Caco-2 (cell line): ENCODE measurements at regions not wholly inside any gene's neighbourhood (a gene's known extent, or its start where the extent isn't known, plus 50 kb on each side); places are given as distances from the start of the nearest gene placed in this dataset.

Experiments
- BruUV-seq: library from RNA; stranded (reverse); fragments of 400-500 nt; replicated peaks from 2 replicates; lab custom pipeline; 2021; lab: Mats Ljungman, UMichigan
- CTCF ChIA-PET: fragments of 300-600 bp; sonication (Branson Sonifier 250); formaldehyde crosslinking; loops from one replicate; lab custom pipeline; 2022; ENCODE audit warnings: antibody characterized with exemption; lab: Charles Lee
- POLR2A ChIA-PET: fragments of 300-600 bp; sonication (Branson Sonifier 250); formaldehyde crosslinking; loops from one replicate; lab custom pipeline; 2022; ENCODE audit warnings: antibody characterized with exemption; lab: Charles Lee
- DNase-seq, 2 experiments: peaks; one replicate each; pipeline versions ENCODE4 v3.0.0 to v3.0.0-alpha.2; 2020 to 2022
- H3K27me3 ChIP-seq: replicated peaks from 2 replicates; pipeline ENCODE4 v1.6.0; 2011; ENCODE audit warnings: low read length; ENCODE audit not compliant: control insufficient read depth, insufficient read depth
- H3K36me3 ChIP-seq: 2 replicates; pipeline ENCODE4 v1.5.1; 2011; ENCODE audit warnings: low read length; ENCODE audit not compliant: control insufficient read depth, insufficient read depth
- H3K4me1 ChIP-seq: fragments of 250-450 bp; sonication (Bioruptor Pico); 2 replicates; pipeline ENCODE4 v1.5.1; 2020; ENCODE audit warnings: mild to moderate bottlenecking
- H3K4me3 ChIP-seq: 2 replicates; pipeline ENCODE4 v1.5.1; 2011; ENCODE audit warnings: low read depth, mild to moderate bottlenecking, control low read depth, low read length
- H3K9me3 ChIP-seq: fragments of 250-450 bp; sonication (Bioruptor Pico); 2 replicates; pipeline ENCODE4 v1.5.1; 2020; ENCODE audit warnings: mild to moderate bottlenecking, moderate library complexity
- H3K27ac Mint-ChIP-seq: one replicate; pipeline ENCODE4 v1.8.0; 2022; ENCODE audit warnings: mixed read lengths; ENCODE audit not compliant: unreplicated experiment
- H3K27me3 Mint-ChIP-seq: one replicate; pipeline ENCODE4 v1.8.0; 2022; ENCODE audit warnings: mixed read lengths; ENCODE audit not compliant: insufficient read depth, unreplicated experiment
- H3K36me3 Mint-ChIP-seq: one replicate; pipeline ENCODE4 v1.8.0; 2022; ENCODE audit warnings: mild to moderate bottlenecking, mixed read lengths; ENCODE audit not compliant: insufficient read depth, unreplicated experiment
- H3K4me1 Mint-ChIP-seq: one replicate; pipeline ENCODE4 v1.8.0; 2022; ENCODE audit warnings: low read depth, mixed read lengths; ENCODE audit not compliant: unreplicated experiment
- H3K4me3 Mint-ChIP-seq: one replicate; pipeline ENCODE4 v1.8.0; 2022; ENCODE audit warnings: mild to moderate bottlenecking, moderate library complexity, mixed read lengths; ENCODE audit not compliant: unreplicated experiment
- H3K9me3 Mint-ChIP-seq: one replicate; pipeline ENCODE4 v1.8.0; 2022; ENCODE audit warnings: mixed read lengths; ENCODE audit not compliant: unreplicated experiment
- intact Hi-C: fragments of 100-400 bp; cut with micrococcal nuclease; formaldehyde crosslinking; loops from one replicate; pipeline ENCODE4 v1.10.0; 2022; ENCODE audit not compliant: unreplicated experiment
- TF ChIP-seq, protein P1 (sequence below), 2 experiments: fragments of 200-600 bp in 1 of 2; IDR thresholded peaks; 1 replicate in 1 of 2; 2 replicates in 1 of 2; pipeline versions ENCODE4 v1.5.1 to v1.8.0; 2011 to 2022; ENCODE audit warnings: antibody characterized with exemption in 1 of 2, control low read depth in 1 of 2, inconsistent platforms in 1 of 2, low read depth in 1 of 2, low read length in 1 of 2, mild to moderate bottlenecking in 1 of 2, moderate library complexity in 1 of 2; ENCODE audit not compliant: insufficient read depth in 1 of 2, severe bottlenecking in 1 of 2, unreplicated experiment in 1 of 2

DNA sequence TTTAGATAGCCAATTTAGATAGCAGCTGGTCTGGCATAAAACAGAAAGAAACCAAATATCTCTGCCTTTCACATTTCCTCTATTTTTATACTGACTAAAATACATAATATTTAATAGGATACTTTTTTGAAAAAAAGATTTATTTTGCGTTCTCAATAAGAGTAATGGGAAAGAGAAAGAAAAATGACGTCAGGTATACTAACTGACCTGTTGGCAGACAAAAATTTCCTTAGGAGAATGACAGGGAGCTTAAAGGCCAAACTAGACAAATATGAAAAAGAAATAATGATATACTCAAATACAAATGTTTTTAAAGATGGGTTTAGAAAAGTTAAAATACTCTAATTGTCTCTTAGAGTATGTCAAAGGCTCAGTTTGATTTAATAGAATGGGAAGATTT, 309.4 kb upstream of the ADGRL3 start:
- intact Hi-C loops = no loop called here
- no peaks in the 10 kb centered on the region for H3K27me3 ChIP-seq

DNA sequence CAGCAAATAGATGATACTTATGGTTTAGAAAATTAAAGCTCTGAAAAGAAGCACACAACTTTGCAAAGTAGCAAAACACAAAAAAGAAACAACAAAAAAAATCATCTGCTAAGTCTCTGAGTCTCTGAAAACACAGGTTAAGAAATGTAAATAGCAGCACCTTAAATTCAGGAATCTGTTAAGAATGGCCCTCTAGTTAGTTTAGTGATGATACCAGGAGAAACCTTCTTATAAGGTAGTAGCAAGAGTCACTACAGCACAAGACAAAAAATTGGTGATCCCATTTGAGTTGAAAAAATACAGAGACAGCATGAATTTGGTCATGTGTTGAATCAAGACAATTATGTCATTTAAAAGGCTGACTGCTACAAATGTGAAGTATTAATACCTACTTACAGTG, 308.2 kb upstream of the ADGRL3 start:
- Mint-ChIP-seq H3K27ac (no peak overlapping the region), H3K36me3 (no peaks in the 10 kb centered on the region), H3K4me3 (no peak overlapping the region), H3K27me3 (no peaks in the 10 kb centered on the region), H3K9me3 (peaks cover 17% of the 10 kb centered on the region), H3K4me1 (no peaks in the 10 kb centered on the region)
- BruUV-seq = no TSS peak
- CTCF ChIA-PET = no interaction called here
- TF ChIP-seq, protein P1, sequence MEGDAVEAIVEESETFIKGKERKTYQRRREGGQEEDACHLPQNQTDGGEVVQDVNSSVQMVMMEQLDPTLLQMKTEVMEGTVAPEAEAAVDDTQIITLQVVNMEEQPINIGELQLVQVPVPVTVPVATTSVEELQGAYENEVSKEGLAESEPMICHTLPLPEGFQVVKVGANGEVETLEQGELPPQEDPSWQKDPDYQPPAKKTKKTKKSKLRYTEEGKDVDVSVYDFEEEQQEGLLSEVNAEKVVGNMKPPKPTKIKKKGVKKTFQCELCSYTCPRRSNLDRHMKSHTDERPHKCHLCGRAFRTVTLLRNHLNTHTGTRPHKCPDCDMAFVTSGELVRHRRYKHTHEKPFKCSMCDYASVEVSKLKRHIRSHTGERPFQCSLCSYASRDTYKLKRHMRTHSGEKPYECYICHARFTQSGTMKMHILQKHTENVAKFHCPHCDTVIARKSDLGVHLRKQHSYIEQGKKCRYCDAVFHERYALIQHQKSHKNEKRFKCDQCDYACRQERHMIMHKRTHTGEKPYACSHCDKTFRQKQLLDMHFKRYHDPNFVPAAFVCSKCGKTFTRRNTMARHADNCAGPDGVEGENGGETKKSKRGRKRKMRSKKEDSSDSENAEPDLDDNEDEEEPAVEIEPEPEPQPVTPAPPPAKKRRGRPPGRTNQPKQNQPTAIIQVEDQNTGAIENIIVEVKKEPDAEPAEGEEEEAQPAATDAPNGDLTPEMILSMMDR (IDR thresholded peaks at IDR 0.05; ENCODE audit: insufficient read depth in 1 of 2, low read depth in 1 of 2, low read length in 1 of 2, severe bottlenecking in 1 of 2, unreplicated experiment in 1 of 2) = no peak
- Histone ChIP-seq H3K9me3 (no peaks in the 10 kb centered on the region; the same call in 1 of the 2 replicates), H3K27me3 (no peaks in the 10 kb centered on the region), H3K4me1 (no peaks in the 10 kb centered on the region), H3K4me3 (no peak overlapping the region), H3K36me3 (no peaks in the 10 kb centered on the region)
- POLR2A ChIA-PET = no interaction called here
- intact Hi-C loops = no loop called here
- no peak for DNase-seq

More for the DNA sequence above, 309.4 kb upstream of the ADGRL3 start:
- H3K36me3 ChIP-seq = no peaks in the 10 kb centered on the region
- POLR2A ChIA-PET = no interaction called here
- CTCF ChIA-PET = no interaction called here
- H3K36me3 Mint-ChIP-seq = no peaks in the 10 kb centered on the region
- no peaks in the 10 kb centered on the region for H3K27me3 Mint-ChIP-seq
- H3K4me3 ChIP-seq = no peak overlapping the region
- H3K9me3 ChIP-seq = no peaks in the 10 kb centered on the region; the same call in 1 of the 2 replicates
- H3K4me1 ChIP-seq = no peaks in the 10 kb centered on the region
- no peak for DNase-seq
- TF ChIP-seq, protein P1 (IDR thresholded peaks at IDR 0.05; ENCODE audit: insufficient read depth in 1 of 2, low read depth in 1 of 2, low read length in 1 of 2, severe bottlenecking in 1 of 2, unreplicated experiment in 1 of 2) = no peak
- no peaks in the 10 kb centered on the region for H3K4me1 Mint-ChIP-seq
- no TSS peak for BruUV-seq
- peaks cover 17% of the 10 kb centered on the region for H3K9me3 Mint-ChIP-seq
- no peak overlapping the region for H3K27ac Mint-ChIP-seq
- H3K4me3 Mint-ChIP-seq = no peak overlapping the region

DNA sequence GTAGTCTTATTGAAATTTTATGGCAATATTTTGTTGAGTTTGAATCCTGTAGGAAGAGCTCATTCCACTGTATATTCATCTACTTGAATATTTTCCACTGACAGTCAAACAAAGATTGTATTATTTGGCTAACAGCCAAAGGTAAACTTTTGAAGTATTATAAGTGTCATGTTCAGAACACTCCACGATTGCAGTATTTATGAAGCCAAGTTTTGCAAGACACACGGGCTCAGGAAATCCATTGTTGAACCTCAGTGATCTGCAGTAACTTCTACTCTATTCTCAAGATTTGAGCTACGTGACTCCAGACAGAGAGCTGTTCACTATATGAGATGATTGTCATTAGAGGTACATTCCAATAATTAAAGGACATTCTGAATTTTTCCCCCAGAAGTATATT, 302.7 kb upstream of the ADGRL3 start:
- Mint-ChIP-seq H3K27ac (no peak overlapping the region), H3K36me3 (no peaks in the 10 kb centered on the region), H3K27me3 (no peaks in the 10 kb centered on the region), H3K4me1 (no peaks in the 10 kb centered on the region), H3K9me3 (no peaks in the 10 kb centered on the region), H3K4me3 (no peak overlapping the region)
- no peak for DNase-seq
- BruUV-seq = no TSS peak
- H3K9me3 ChIP-seq = no peaks in the 10 kb centered on the region
- intact Hi-C loops = no loop called here
- ChIA-PET CTCF (no interaction called here), POLR2A (no interaction called here)
- H3K36me3 ChIP-seq = no peaks in the 10 kb centered on the region
- H3K27me3 ChIP-seq = no peaks in the 10 kb centered on the region
- no peaks in the 10 kb centered on the region for H3K4me1 ChIP-seq
- TF ChIP-seq, protein P1 (IDR thresholded peaks at IDR 0.05; ENCODE audit: insufficient read depth in 1 of 2, low read depth in 1 of 2, low read length in 1 of 2, severe bottlenecking in 1 of 2, unreplicated experiment in 1 of 2) = no peak
- no peak overlapping the region for H3K4me3 ChIP-seq
